ENCODE measurements at regions not wholly inside any gene's neighbourhood (a gene's known extent, or its start where the extent isn't known, plus 50 kb on each side); places are given as distances from the start of the nearest gene placed in this dataset.

GRCh38 chr1:244256086-244256676 is 195.5 kb downstream of the ADSS2 start (continued):
- TF ChIP-seq, protein P1, sequence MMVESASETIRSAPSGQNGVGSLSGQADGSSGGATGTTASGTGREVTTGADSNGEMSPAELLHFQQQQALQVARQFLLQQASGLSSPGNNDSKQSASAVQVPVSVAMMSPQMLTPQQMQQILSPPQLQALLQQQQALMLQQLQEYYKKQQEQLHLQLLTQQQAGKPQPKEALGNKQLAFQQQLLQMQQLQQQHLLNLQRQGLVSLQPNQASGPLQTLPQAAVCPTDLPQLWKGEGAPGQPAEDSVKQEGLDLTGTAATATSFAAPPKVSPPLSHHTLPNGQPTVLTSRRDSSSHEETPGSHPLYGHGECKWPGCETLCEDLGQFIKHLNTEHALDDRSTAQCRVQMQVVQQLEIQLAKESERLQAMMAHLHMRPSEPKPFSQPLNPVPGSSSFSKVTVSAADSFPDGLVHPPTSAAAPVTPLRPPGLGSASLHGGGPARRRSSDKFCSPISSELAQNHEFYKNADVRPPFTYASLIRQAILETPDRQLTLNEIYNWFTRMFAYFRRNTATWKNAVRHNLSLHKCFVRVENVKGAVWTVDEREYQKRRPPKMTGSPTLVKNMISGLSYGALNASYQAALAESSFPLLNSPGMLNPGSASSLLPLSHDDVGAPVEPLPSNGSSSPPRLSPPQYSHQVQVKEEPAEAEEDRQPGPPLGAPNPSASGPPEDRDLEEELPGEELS (CRISPR knock-in tag; IDR thresholded peaks at IDR 0.05) = no peak

- Mint-ChIP-seq H3K9me3 (no peaks in the 10 kb centered on the region), H3K36me3 (no peaks in the 10 kb centered on the region), H3K27ac (no peak overlapping the region), H3K27me3 (ENCODE audit: low read depth) (no peaks in the 10 kb centered on the region), H3K4me3 (no peak overlapping the region), H3K4me1 (no peaks in the 10 kb centered on the region)
- ChIA-PET POLR2A (no interaction called here), CTCF (no interaction called here)
- no peak for DNase-seq (ENCODE audit: low spot score)
- ATAC-seq = no peak
- no peak for TF ChIP-seq E2F4 (CRISPR knock-in tag; IDR thresholded peaks at IDR 0.05; ENCODE audit: borderline replicate concordance, low read depth)
- TF ChIP-seq TEAD1 (CRISPR knock-in tag; IDR thresholded peaks at IDR 0.05) = no peak
- no peak for TF ChIP-seq HMGA2 (CRISPR knock-in tag; IDR thresholded peaks at IDR 0.05)
- TF ChIP-seq FOXP1 (CRISPR knock-in tag; IDR thresholded peaks at IDR 0.05; ENCODE audit: borderline replicate concordance) = no peak
- TF ChIP-seq, protein P2, sequence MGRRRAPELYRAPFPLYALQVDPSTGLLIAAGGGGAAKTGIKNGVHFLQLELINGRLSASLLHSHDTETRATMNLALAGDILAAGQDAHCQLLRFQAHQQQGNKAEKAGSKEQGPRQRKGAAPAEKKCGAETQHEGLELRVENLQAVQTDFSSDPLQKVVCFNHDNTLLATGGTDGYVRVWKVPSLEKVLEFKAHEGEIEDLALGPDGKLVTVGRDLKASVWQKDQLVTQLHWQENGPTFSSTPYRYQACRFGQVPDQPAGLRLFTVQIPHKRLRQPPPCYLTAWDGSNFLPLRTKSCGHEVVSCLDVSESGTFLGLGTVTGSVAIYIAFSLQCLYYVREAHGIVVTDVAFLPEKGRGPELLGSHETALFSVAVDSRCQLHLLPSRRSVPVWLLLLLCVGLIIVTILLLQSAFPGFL (CRISPR knock-in tag; IDR thresholded peaks at IDR 0.05; ENCODE audit: borderline replicate concordance) = no peak
- no peak for TF ChIP-seq ZNF425 (CRISPR knock-in tag; conservative IDR thresholded peaks at IDR 0.05)
- TF ChIP-seq, protein P3, sequence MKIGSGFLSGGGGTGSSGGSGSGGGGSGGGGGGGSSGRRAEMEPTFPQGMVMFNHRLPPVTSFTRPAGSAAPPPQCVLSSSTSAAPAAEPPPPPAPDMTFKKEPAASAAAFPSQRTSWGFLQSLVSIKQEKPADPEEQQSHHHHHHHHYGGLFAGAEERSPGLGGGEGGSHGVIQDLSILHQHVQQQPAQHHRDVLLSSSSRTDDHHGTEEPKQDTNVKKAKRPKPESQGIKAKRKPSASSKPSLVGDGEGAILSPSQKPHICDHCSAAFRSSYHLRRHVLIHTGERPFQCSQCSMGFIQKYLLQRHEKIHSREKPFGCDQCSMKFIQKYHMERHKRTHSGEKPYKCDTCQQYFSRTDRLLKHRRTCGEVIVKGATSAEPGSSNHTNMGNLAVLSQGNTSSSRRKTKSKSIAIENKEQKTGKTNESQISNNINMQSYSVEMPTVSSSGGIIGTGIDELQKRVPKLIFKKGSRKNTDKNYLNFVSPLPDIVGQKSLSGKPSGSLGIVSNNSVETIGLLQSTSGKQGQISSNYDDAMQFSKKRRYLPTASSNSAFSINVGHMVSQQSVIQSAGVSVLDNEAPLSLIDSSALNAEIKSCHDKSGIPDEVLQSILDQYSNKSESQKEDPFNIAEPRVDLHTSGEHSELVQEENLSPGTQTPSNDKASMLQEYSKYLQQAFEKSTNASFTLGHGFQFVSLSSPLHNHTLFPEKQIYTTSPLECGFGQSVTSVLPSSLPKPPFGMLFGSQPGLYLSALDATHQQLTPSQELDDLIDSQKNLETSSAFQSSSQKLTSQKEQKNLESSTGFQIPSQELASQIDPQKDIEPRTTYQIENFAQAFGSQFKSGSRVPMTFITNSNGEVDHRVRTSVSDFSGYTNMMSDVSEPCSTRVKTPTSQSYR (CRISPR knock-in tag; IDR thresholded peaks at IDR 0.05) = no peak
- TF ChIP-seq STAT6 (CRISPR knock-in tag; conservative IDR thresholded peaks at IDR 0.05; ENCODE audit: low read depth) = no peak
- no peak for TF ChIP-seq IRF1 (CRISPR knock-in tag; IDR thresholded peaks at IDR 0.05)
- no peak for TF ChIP-seq ZNF512 (CRISPR knock-in tag; IDR thresholded peaks at IDR 0.05; ENCODE audit: borderline replicate concordance)
- no peak for TF ChIP-seq ATF2 (CRISPR knock-in tag; IDR thresholded peaks at IDR 0.05; ENCODE audit: borderline replicate concordance, low read depth)
- no peak for TF ChIP-seq SMAD3 (CRISPR knock-in tag; IDR thresholded peaks at IDR 0.05; ENCODE audit: borderline replicate concordance)
- no peak for TF ChIP-seq ESRRA (CRISPR knock-in tag; IDR thresholded peaks at IDR 0.05; ENCODE audit: borderline replicate concordance)
- no peak for TF ChIP-seq TCF7 (CRISPR knock-in tag; IDR thresholded peaks at IDR 0.05; ENCODE audit: low read depth)
- no peak for TF ChIP-seq ZNF121 (CRISPR knock-in tag; IDR thresholded peaks at IDR 0.05)
- TF ChIP-seq IRF2 (CRISPR knock-in tag; IDR thresholded peaks at IDR 0.05; ENCODE audit: borderline replicate concordance, low read depth) = no peak
- TF ChIP-seq ZNF263 (CRISPR knock-in tag; IDR thresholded peaks at IDR 0.05; ENCODE audit: low read depth) = no peak
Observed at GRCh38 chr1:244264163-244264562, 187.5 kb downstream of the ADSS2 start.
